A673 (cell line): ENCODE measurements at regions not wholly inside any gene's neighbourhood (a gene's known extent, or its start where the extent isn't known, plus 50 kb on each side); places are given as distances from the start of the nearest gene placed in this dataset.

Experiments
- BruUV-seq: library from RNA; stranded (reverse); fragments of 400-500 nt; replicated peaks from 2 replicates; lab custom pipeline; 2021; lab: Mats Ljungman, UMichigan
- CTCF ChIA-PET: fragments of 300-600 bp; sonication (Branson Sonifier 250); formaldehyde crosslinking; loops from one replicate; lab custom pipeline; 2022; ENCODE audit warnings: antibody characterized with exemption; lab: Charles Lee
- POLR2A ChIA-PET: fragments of 300-600 bp; sonication (Branson Sonifier 250); formaldehyde crosslinking; loops from one replicate; lab custom pipeline; 2022; ENCODE audit warnings: antibody characterized with exemption; ENCODE audit not compliant: low non-redundant PET; lab: Charles Lee
- DNase-seq: peaks from one replicate; pipeline ENCODE4 v3.0.0-alpha.2; 2015; ENCODE audit warnings: low spot score
- H3K27ac ChIP-seq: fragments of 200-600 bp; sonication (generic); 2 replicates; pipeline ENCODE4 v1.5.1; 2016; ENCODE audit warnings: mixed run types, low read depth, mild to moderate bottlenecking, mixed read lengths, antibody characterized with exemption, low read length; ENCODE audit not compliant: poor library complexity, severe bottlenecking
- H3K27me3 ChIP-seq: fragments of 200-600 bp; sonication (generic); replicated peaks from 2 replicates; pipeline ENCODE4 v1.6.1; 2017; ENCODE audit warnings: mixed run types, low read depth, mild to moderate bottlenecking, mixed read lengths, antibody characterized with exemption, low read length; ENCODE audit not compliant: insufficient read depth, poor library complexity
- H3K36me3 ChIP-seq: fragments of 200-600 bp; sonication (generic); 2 replicates; pipeline ENCODE4 v1.6.1; 2016; ENCODE audit warnings: mixed run types, mild to moderate bottlenecking, mixed read lengths, antibody characterized with exemption, low read length; ENCODE audit not compliant: insufficient read depth, poor library complexity, severe bottlenecking
- H3K4me1 ChIP-seq: fragments of 200-600 bp; sonication (generic); 2 replicates; pipeline ENCODE4 v1.6.1; 2017; ENCODE audit warnings: mixed run types, mild to moderate bottlenecking, mixed read lengths, antibody characterized with exemption, low read length; ENCODE audit not compliant: insufficient read depth, poor library complexity, severe bottlenecking
- H3K4me3 ChIP-seq: fragments of 200-600 bp; sonication (generic); 2 replicates; pipeline ENCODE4 v1.5.1; 2016; ENCODE audit warnings: low read depth, mixed run types, mild to moderate bottlenecking, mixed read lengths, low read length; ENCODE audit not compliant: poor library complexity, severe bottlenecking
- H3K9me3 ChIP-seq: fragments of 200-600 bp; sonication (generic); 2 replicates; pipeline ENCODE4 v1.6.1; 2016; ENCODE audit warnings: mixed run types, low read depth, mild to moderate bottlenecking, mixed read lengths, antibody characterized with exemption, low read length; ENCODE audit not compliant: poor library complexity, severe bottlenecking
- CTCF ChIP-seq: fragments of 300-800, 200-600 bp; sonication (generic); conservative IDR thresholded peaks from 2 replicates; pipeline ENCODE4 v1.5.1; 2017; ENCODE audit warnings: low read depth, mild to moderate bottlenecking, antibody characterized with exemption, low read length, moderate library complexity, mixed read lengths
- EZH2 ChIP-seq: fragments of 200-600 bp; sonication (generic); IDR thresholded peaks from 2 replicates; pipeline ENCODE4 v1.6.1; 2017; ENCODE audit warnings: borderline replicate concordance, low read depth, mild to moderate bottlenecking, mixed read lengths, antibody characterized with exemption, low read length; ENCODE audit not compliant: poor library complexity, severe bottlenecking
- intact Hi-C: fragments of 100-400 bp; cut with micrococcal nuclease; formaldehyde crosslinking; loops from one replicate; pipeline ENCODE4 v1.10.0; 2022; ENCODE audit not compliant: unreplicated experiment

GRCh38 chr7:116159711-116160110, 50.6 kb upstream of the TES start:
- intact Hi-C loops = no loop called here
- TF ChIP-seq EZH2 = no peak
- no peak for TF ChIP-seq CTCF
- CTCF ChIA-PET = no interaction called here

More at GRCh38 chr7:116159711-116160110, 50.6 kb upstream of the TES start:
- Histone ChIP-seq H3K9me3 (no peaks in the 10 kb centered on the region), H3K27me3 (no peaks in the 10 kb centered on the region), H3K36me3 (no peaks in the 10 kb centered on the region), H3K27ac (no peak overlapping the region), H3K4me1 (peaks cover 8% of the 10 kb centered on the region), H3K4me3 (no peak overlapping the region)
- POLR2A ChIA-PET = no interaction called here
- BruUV-seq = no TSS peak
- no peak for DNase-seq
